Stimulated activated CD4-positive, alpha-beta T cell treated with anti-CD3 and anti-CD28 coated beads, Interleukin-1b, Interleukin-23, amount 100 ng/mL, for 4 hours (primary cell): ENCODE measurements at regions not wholly inside any gene's neighbourhood (a gene's known extent, or its start where the extent isn't known, plus 50 kb on each side); places are given as distances from the start of the nearest gene placed in this dataset.

Experiments used
- DNase-seq, 2 donors: peaks; one replicate each; pipeline ENCODE4 v3.0.0-alpha.2; 2020; ENCODE audit warnings: low read depth in 2 of 2

- DNase-seq: no peak
These were observed 139.9 kb upstream of the C14orf180 start for GRCh38 chr14:104439625-104440024.

GRCh38 chr14:104440297-104440956, 139.1 kb upstream of the C14orf180 start:
- DNase-seq: no peak

- no peak for DNase-seq
These were observed 138.1 kb upstream of the C14orf180 start for GRCh38 chr14:104441275-104442106.

- no peak for DNase-seq
These were observed 137.4 kb upstream of the C14orf180 start for GRCh38 chr14:104442107-104442551.

- no peak for DNase-seq
These were observed 136.8 kb upstream of the C14orf180 start for GRCh38 chr14:104442631-104443390.

GRCh38 chr14:104443391-104444158, 136.0 kb upstream of the C14orf180 start:
- DNase-seq: no peak

GRCh38 chr14:104444159-104445030, 135.2 kb upstream of the C14orf180 start:
- DNase-seq: no peak

- DNase-seq: no peak
These were observed 134.5 kb upstream of the C14orf180 start for GRCh38 chr14:104445086-104445485.

GRCh38 chr14:104445832-104446381, 133.7 kb upstream of the C14orf180 start:
- no peak for DNase-seq

- no peak for DNase-seq
These were observed 133.0 kb upstream of the C14orf180 start for GRCh38 chr14:104446611-104447010.

GRCh38 chr14:104447750-104448149, 131.8 kb upstream of the C14orf180 start:
- DNase-seq: no peak

GRCh38 chr14:104448321-104448720, 131.2 kb upstream of the C14orf180 start:
- DNase-seq: no peak

GRCh38 chr14:104448721-104449120, 130.8 kb upstream of the C14orf180 start:
- DNase-seq: no peak

GRCh38 chr14:104450811-104451401, 128.7 kb upstream of the C14orf180 start:
- no peak for DNase-seq

GRCh38 chr14:104451474-104451873, 128.1 kb upstream of the C14orf180 start:
- DNase-seq: no peak

GRCh38 chr14:104458845-104459244, 120.7 kb upstream of the C14orf180 start:
- no peak for DNase-seq

- no peak for DNase-seq
These were observed 118.5 kb upstream of the C14orf180 start for GRCh38 chr14:104460791-104461651.

GRCh38 chr14:104461676-104462449, 117.7 kb upstream of the C14orf180 start:
- no peak for DNase-seq
